ENCODE measurements at regions not wholly inside any gene's neighbourhood (a gene's known extent, or its start where the extent isn't known, plus 50 kb on each side); places are given as distances from the start of the nearest gene placed in this dataset.

GRCh38 chr3:174403831-174404230 lies 455.3 kb upstream of the NAALADL2 start:
- DNase-seq: no peak

GRCh38 chr3:174408310-174408709 lies 450.8 kb upstream of the NAALADL2 start:
- no peak for DNase-seq

GRCh38 chr3:174409086-174409743 lies 449.9 kb upstream of the NAALADL2 start:
- DNase-seq: no peak

- DNase-seq: no peak
Observed at GRCh38 chr3:174413062-174413912, 445.8 kb upstream of the NAALADL2 start.

- no peak for DNase-seq
Observed at GRCh38 chr3:174414902-174415301, 444.2 kb upstream of the NAALADL2 start.

GRCh38 chr3:174417573-174417972 lies 441.6 kb upstream of the NAALADL2 start:
- DNase-seq: no peak

- no peak for DNase-seq
Observed at GRCh38 chr3:174419216-174419615, 439.9 kb upstream of the NAALADL2 start.

GRCh38 chr3:174423936-174424335 lies 435.2 kb upstream of the NAALADL2 start:
- DNase-seq: no peak

GRCh38 chr3:174424656-174425055 lies 434.5 kb upstream of the NAALADL2 start:
- no peak for DNase-seq

GRCh38 chr3:174425422-174425821 lies 433.7 kb upstream of the NAALADL2 start:
- no peak for DNase-seq

- peak; percentile 40 for DNase-seq
Observed at GRCh38 chr3:174430986-174431385, 428.1 kb upstream of the NAALADL2 start.

- DNase-seq: no peak
Observed at GRCh38 chr3:174431717-174432116, 427.4 kb upstream of the NAALADL2 start.

GRCh38 chr3:174436367-174436766 lies 422.8 kb upstream of the NAALADL2 start:
- peak; percentile 45 for DNase-seq

- peak; percentile 12 for DNase-seq
Observed at GRCh38 chr3:174438501-174439145, 420.5 kb upstream of the NAALADL2 start.

GRCh38 chr3:174439331-174440252 lies 419.5 kb upstream of the NAALADL2 start:
- DNase-seq: peak; percentile 88

- no peak for DNase-seq
Observed at GRCh38 chr3:174440253-174440701, 418.9 kb upstream of the NAALADL2 start.

GRCh38 chr3:174440741-174441587 lies 418.2 kb upstream of the NAALADL2 start:
- peak; percentile 96 for DNase-seq

GRCh38 chr3:174441588-174442301 lies 417.4 kb upstream of the NAALADL2 start:
- DNase-seq: peak; percentile 62

GRCh38 chr3:174442302-174442682 lies 416.8 kb upstream of the NAALADL2 start:
- DNase-seq: no peak

GRCh38 chr3:174444391-174444790 lies 414.7 kb upstream of the NAALADL2 start:
- DNase-seq: no peak

Measured in tongue (tissue), 1 donor.